GM12891 (cell line): ENCODE measurements at regions not wholly inside any gene's neighbourhood (a gene's known extent, or its start where the extent isn't known, plus 50 kb on each side); places are given as distances from the start of the nearest gene placed in this dataset.

Experiments used
- SPI1 ChIP-seq: IDR thresholded peaks from 2 replicates; pipeline ENCODE4 v1.6.1; 2011; ENCODE audit warnings: low read depth, low read length, control low read depth
- TAF1 ChIP-seq: IDR thresholded peaks from 2 replicates; pipeline ENCODE4 v1.6.1; 2011; ENCODE audit warnings: low read depth, low read length, control low read depth

DNA sequence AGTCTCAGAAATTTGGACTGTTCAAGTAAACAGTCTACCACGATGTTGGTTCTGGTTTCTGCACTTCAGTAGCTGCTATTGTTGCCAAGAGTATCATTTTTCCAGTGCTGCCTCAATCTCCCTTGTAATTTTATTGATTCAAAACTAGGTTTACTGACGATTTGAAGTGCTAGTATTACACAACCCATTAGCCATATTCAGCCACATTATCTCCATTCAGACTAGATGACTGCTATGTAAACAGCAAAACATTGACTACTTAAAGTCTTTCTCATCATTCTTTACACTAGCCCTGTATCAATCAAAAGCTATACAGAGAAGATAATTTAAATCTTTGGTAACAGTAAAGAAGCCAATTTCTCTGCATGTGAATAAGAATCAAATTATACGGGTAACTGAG is 102.0 kb upstream of the TSLP start:
- TF ChIP-seq TAF1, result no peak
- no peak for TF ChIP-seq SPI1
